Endothelial cell of umbilical vein (primary cell): ENCODE measurements at regions not wholly inside any gene's neighbourhood (a gene's known extent, or its start where the extent isn't known, plus 50 kb on each side); places are given as distances from the start of the nearest gene placed in this dataset.

Source experiments
- EZH2 ChIP-seq: IDR thresholded peaks from 2 replicates; pipeline ENCODE4 v1.6.1; 2012; ENCODE audit warnings: borderline replicate concordance, low read depth, mild to moderate bottlenecking, moderate library complexity, low read length, inconsistent platforms; ENCODE audit not compliant: severe bottlenecking
- POLR2A ChIP-seq: IDR thresholded peaks from 2 replicates; pipeline ENCODE4 v1.6.1; 2012; ENCODE audit warnings: low read depth, mild to moderate bottlenecking, control low read depth, low read length
- TF ChIP-seq, protein P1 (sequence below), 2 donors: IDR thresholded peaks; 1 replicate in 1 of 2; 2 replicates in 1 of 2; pipeline ENCODE4 v1.5.1; 2011; ENCODE audit warnings: low read length in 2 of 2, mild to moderate bottlenecking in 2 of 2, moderate library complexity in 2 of 2, control low read depth in 1 of 2, inconsistent platforms in 1 of 2, low read depth in 1 of 2; ENCODE audit not compliant: insufficient read depth in 1 of 2; ENCODE audit errors: extremely low read depth in 1 of 2

DNA sequence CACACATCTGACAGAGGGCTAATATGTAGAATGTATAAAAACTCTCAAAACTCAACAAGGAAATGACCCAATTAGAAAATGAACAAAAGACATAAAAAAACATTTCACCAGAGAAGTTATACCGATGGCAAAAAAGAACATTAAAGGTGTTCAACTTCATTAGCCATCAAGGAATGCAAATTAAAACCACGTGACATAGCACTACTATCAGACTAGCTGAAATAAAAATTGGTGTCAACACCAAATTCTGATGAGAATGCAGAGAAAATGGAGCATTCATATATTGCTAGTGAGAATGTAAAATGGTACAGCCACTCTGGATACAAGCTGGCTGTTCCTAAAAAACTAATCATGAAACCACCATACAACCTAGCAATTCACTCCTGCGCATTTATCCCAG, 128.0 kb downstream of the INSIG2 start:
- no peak for TF ChIP-seq POLR2A
- TF ChIP-seq EZH2 = no peak
- TF ChIP-seq, protein P1, sequence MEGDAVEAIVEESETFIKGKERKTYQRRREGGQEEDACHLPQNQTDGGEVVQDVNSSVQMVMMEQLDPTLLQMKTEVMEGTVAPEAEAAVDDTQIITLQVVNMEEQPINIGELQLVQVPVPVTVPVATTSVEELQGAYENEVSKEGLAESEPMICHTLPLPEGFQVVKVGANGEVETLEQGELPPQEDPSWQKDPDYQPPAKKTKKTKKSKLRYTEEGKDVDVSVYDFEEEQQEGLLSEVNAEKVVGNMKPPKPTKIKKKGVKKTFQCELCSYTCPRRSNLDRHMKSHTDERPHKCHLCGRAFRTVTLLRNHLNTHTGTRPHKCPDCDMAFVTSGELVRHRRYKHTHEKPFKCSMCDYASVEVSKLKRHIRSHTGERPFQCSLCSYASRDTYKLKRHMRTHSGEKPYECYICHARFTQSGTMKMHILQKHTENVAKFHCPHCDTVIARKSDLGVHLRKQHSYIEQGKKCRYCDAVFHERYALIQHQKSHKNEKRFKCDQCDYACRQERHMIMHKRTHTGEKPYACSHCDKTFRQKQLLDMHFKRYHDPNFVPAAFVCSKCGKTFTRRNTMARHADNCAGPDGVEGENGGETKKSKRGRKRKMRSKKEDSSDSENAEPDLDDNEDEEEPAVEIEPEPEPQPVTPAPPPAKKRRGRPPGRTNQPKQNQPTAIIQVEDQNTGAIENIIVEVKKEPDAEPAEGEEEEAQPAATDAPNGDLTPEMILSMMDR (IDR thresholded peaks at IDR 0.05; ENCODE audit: extremely low read depth in 1 of 2, insufficient read depth in 1 of 2, low read depth in 1 of 2, low read length in 2 of 2) = no peak
